PFSK-1 (cell line): ENCODE measurements at regions not wholly inside any gene's neighbourhood (a gene's known extent, or its start where the extent isn't known, plus 50 kb on each side); places are given as distances from the start of the nearest gene placed in this dataset.

Source experiments
- FOXP2 ChIP-seq: optimal IDR thresholded peaks from 2 replicates; pipeline ENCODE3; 2011; ENCODE audit warnings: borderline replicate concordance, control low read depth, inconsistent platforms; ENCODE audit not compliant: insufficient read depth; ENCODE audit errors: extremely low read length, extremely low read depth
- POLR2AphosphoS5 ChIP-seq: IDR thresholded peaks from 2 replicates; pipeline ENCODE4 v1.6.1; 2012; ENCODE audit warnings: low read depth, mild to moderate bottlenecking, control low read depth, low read length, moderate library complexity
- REST ChIP-seq, 2 experiments: IDR thresholded peaks; 2 replicates each; pipeline versions ENCODE4 v1.6.1 to v1.8.0; 2011 to 2012; ENCODE audit warnings: low read depth in 2 of 2, low read length in 2 of 2, control low read depth in 1 of 2, inconsistent platforms in 1 of 2, mild to moderate bottlenecking in 1 of 2, moderate library complexity in 1 of 2; ENCODE audit not compliant: insufficient read depth in 1 of 2
- SIN3A ChIP-seq: IDR thresholded peaks from 2 replicates; pipeline ENCODE4 v1.6.1; 2012; ENCODE audit warnings: mild to moderate bottlenecking, low read length, moderate library complexity, borderline replicate concordance; ENCODE audit not compliant: insufficient read depth
- TAF1 ChIP-seq: IDR thresholded peaks from 2 replicates; pipeline ENCODE4 v1.6.1; 2012; ENCODE audit warnings: low read length, control low read depth, borderline replicate concordance; ENCODE audit not compliant: insufficient read depth

DNA sequence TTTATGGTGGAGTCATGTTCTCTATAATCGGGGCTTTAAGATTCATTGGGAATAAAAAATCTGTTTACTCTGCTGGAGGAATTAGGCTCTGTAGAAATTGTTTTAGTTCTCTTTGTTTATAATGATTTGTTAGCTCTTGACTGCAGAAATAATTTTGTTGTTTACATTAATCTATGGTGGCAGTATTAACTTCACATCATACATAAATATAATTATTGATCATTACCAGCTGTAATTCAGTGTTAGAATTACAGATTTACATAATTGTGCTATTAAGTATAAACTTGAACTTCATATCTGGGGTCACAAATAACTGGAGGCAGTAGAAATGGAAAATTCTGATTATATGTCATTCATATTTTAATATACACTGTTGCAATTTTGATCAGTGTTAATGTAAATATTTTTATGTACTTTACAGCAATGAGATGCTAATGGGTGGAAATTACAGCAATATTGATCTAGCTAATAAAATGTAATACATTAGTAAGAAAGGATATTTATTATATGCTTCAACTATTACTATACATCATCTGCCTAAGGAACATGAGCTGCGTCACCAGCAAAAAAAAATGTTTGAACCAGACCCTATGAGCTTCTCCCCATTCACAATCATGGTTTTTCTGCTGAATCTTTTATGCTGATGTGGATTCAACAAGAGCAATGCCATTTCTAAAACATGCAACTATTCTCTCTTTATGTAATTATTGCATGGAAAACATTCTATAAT, 846.6 kb downstream of the NR2F1-AS1 start:
- no peak for TF ChIP-seq FOXP2

DNA sequence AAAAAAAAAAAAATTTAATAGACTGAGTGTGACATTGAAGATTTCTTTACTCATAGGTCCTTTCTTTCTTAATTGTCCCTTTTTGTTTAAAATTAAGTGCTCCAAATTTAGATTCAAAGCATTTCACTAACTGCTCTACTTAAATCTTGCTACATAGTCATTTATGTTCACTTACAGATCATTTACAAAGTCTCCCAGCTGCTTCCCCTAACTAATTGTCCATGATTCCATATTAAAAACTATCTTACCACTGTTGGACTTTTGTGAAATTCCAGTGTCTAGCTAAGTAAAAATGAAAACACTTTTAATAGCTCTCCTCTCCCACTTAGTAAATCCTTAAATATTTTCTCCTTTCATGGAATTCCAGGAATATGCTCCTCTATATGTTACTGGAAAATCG, 850.5 kb downstream of the NR2F1-AS1 start:
- no peak for TF ChIP-seq TAF1
- no peak for TF ChIP-seq FOXP2
- TF ChIP-seq REST (IDR thresholded peaks at IDR 0.05; ENCODE audit: insufficient read depth in 1 of 2, low read depth in 2 of 2, low read length in 2 of 2) = no peak
- TF ChIP-seq POLR2AphosphoS5 = no peak
- TF ChIP-seq SIN3A = no peak

DNA sequence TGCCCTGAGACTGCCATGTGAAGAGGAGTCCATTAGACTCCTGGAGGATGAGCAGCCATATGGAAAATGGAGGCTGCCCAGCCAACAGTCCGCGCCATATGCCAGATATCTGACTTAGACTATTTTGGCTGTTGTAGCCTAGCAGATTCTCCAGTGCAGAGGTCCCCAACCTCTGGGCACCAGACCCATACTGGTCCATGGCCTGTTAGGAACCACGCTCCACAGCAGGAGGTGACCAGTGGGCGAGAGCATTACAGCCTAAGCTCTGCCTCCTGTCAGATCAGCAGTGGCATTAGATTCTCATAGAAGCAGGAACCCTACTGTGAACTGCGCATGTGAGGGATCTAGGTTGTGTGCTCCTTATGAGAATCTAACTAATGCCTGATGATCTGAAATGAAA, 851.9 kb downstream of the NR2F1-AS1 start:
- TF ChIP-seq REST (IDR thresholded peaks at IDR 0.05; ENCODE audit: insufficient read depth in 1 of 2, low read depth in 2 of 2, low read length in 2 of 2) (no peak), TAF1 (no peak), FOXP2 (no peak), SIN3A (no peak), POLR2AphosphoS5 (no peak)

DNA sequence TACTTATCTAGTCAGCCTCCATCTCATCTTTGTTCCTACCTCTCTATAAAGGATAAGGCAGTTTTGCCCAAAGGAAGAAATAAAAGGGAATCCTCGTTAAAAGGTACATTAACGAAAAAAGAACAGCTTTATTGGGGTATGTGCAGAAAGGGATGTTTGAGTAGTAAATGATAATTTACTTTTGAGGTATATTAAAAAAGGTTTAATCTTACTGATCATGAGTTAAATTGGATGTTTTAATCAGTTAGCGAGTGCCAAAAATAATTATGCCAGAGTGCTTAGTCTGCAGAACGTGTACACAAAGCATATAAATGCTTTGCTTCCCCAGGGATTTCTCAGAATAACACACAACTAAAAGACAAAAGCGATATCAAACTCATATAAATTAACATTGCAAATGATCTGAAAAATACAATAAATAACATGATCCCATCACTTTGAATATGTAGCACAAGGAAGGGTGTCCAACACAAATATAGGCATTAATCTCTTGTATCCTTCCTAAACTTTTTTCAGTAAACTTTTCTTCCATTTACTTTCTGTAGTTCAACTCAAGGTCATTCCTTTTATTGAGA, 865.0 kb downstream of the NR2F1-AS1 start:
- TF ChIP-seq TAF1 = no peak
- no peak for TF ChIP-seq FOXP2
- no peak for TF ChIP-seq SIN3A
- no peak for TF ChIP-seq REST (IDR thresholded peaks at IDR 0.05; ENCODE audit: insufficient read depth in 1 of 2, low read depth in 2 of 2, low read length in 2 of 2)
- TF ChIP-seq POLR2AphosphoS5 = no peak

GRCh38 chr5:92713826-92714225, 867.2 kb downstream of the NR2F1-AS1 start:
- TF ChIP-seq SIN3A (no peak), POLR2AphosphoS5 (no peak), TAF1 (no peak)

DNA sequence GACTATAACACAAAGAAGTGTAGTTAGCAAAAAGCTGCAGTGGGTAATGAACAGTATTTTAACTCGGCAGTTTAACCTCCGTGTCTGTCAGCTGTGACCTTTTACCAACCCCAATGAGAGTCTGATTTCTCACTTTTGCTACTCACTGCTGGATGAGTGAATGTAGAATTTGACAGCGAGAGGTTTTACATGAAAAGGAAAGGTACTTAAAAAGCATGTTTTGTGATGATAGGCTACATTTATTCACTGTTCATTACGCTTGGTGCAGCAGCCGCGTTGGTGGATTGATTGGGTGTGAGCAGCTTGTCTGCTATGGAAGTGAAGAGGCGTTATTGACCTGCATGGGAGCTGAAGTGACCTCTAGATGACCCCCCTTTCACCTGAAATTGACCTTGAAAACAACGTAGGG, 867.7 kb downstream of the NR2F1-AS1 start:
- TF ChIP-seq POLR2AphosphoS5 (no peak), REST (IDR thresholded peaks at IDR 0.05; ENCODE audit: insufficient read depth in 1 of 2, low read depth in 2 of 2, low read length in 2 of 2) (no peak), SIN3A (no peak), TAF1 (no peak)
